ENCODE measurements at regions not wholly inside any gene's neighbourhood (a gene's known extent, or its start where the extent isn't known, plus 50 kb on each side); places are given as distances from the start of the nearest gene placed in this dataset.
"Not testable (repeated sequence)": the region's sequence is repeated elsewhere in the genome, so short reads cannot be mapped to it uniquely, and the experiment has no call there.

DNA sequence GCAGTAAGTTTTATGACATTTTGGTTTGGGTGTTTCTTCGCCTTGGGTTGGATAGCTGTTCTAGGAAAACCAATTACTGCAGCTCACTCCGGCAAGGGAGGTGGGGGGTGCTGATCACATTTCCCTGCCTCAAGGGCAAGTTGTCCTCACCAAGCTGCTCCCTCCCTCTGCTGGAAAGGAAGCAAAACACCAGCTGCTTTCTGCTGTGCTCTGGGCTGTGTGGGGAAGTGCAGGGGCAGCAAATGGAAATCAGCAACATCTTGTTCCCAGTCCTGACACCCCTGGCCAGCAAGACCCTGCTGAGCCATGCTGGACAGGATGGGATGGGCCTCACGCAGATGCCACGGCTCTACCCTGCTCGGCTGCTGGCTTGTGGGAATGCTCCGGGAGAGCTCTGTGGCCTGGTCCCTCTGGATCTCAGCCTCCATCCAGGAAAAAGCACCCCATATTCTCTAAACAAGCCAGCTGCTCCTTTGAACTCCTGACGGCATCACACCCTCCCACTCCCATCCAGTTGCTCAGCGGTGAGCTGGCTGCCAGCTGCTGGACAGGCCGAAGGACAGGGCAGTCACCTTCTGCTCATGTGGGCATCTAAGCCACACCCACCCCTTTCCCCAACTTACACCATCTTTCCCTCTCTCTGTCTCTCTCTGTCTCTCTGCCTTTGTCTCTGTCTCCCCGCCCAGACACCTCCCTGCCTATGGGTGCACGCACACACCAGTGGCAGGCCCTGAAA is 52.4 kb upstream of the EIF5 start:
- peak; percentile 51 to 66 (median 55) for ATAC-seq
- Histone ChIP-seq H3K27me3 (no peaks in the 10 kb centered on the region), H3K36me3 (no peaks in the 10 kb centered on the region), H3K9me3 (no peaks in the 10 kb centered on the region), H3K4me1 (peaks cover 0 to 10% (median 3%) of the 10 kb centered on the region in 4 donors), H3K27ac (peak overlapping the region; percentile 1 to 62 (median 57)), H3K4me3 (no peak overlapping the region)
- WGBS (ENCODE audit: insufficient coverage, low coverage, low lambda C conversion rate, missing lambda C conversion rate): 49% methylated on average over 6 of the region's 11 CpGs
- intact Hi-C loops (cut with DNase I): loop anchor here in 1 of 2 donors (10.0 kb wide), 2 partner anchors 77 to 177 kb away; no protein-coding TSS in a partner anchor
- peak; percentile 58 to 84 (median 80) for DNase-seq
- TF ChIP-seq POLR2A (IDR thresholded peaks at IDR 0.05): no peak
- TF ChIP-seq, protein P1, sequence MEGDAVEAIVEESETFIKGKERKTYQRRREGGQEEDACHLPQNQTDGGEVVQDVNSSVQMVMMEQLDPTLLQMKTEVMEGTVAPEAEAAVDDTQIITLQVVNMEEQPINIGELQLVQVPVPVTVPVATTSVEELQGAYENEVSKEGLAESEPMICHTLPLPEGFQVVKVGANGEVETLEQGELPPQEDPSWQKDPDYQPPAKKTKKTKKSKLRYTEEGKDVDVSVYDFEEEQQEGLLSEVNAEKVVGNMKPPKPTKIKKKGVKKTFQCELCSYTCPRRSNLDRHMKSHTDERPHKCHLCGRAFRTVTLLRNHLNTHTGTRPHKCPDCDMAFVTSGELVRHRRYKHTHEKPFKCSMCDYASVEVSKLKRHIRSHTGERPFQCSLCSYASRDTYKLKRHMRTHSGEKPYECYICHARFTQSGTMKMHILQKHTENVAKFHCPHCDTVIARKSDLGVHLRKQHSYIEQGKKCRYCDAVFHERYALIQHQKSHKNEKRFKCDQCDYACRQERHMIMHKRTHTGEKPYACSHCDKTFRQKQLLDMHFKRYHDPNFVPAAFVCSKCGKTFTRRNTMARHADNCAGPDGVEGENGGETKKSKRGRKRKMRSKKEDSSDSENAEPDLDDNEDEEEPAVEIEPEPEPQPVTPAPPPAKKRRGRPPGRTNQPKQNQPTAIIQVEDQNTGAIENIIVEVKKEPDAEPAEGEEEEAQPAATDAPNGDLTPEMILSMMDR (IDR thresholded peaks at IDR 0.05): peak; percentile 29 to 46 (median 42)

- H3K27me3 ChIP-seq, H3K9me3 ChIP-seq, H3K4me3 ChIP-seq, H3K4me1 ChIP-seq, ATAC-seq, DNase-seq, H3K27ac ChIP-seq, H3K36me3 ChIP-seq: not testable (repeated sequence)
- intact Hi-C loops (cut with DNase I): loop anchor here in 1 of 2 donors (10.0 kb wide), 2 partner anchors 78 to 178 kb away; no protein-coding TSS in a partner anchor
- 90% methylated on average over 5 of the region's 17 CpGs for WGBS (ENCODE audit: insufficient coverage, low coverage, low lambda C conversion rate, missing lambda C conversion rate)
These were observed 51.7 kb upstream of the EIF5 start for GRCh38 chr14:103282309-103282708.

GRCh38 chr14:103282932-103283331 is 51.1 kb upstream of the EIF5 start:
- ATAC-seq (no peak), DNase-seq (no peak)
- TF ChIP-seq, protein P1 (IDR thresholded peaks at IDR 0.05): no peak
- TF ChIP-seq POLR2A (IDR thresholded peaks at IDR 0.05): no peak
- 82% methylated on average over 5 of the region's 5 CpGs for WGBS (ENCODE audit: insufficient coverage, low coverage, low lambda C conversion rate, missing lambda C conversion rate)
- Histone ChIP-seq H3K4me1 (peaks cover 0 to 10% (median 3%) of the 10 kb centered on the region in 4 donors), H3K36me3 (no peaks in the 10 kb centered on the region), H3K27ac (no peak overlapping the region), H3K4me3 (no peak overlapping the region), H3K9me3 (no peaks in the 10 kb centered on the region), H3K27me3 (no peaks in the 10 kb centered on the region)
- intact Hi-C loops (cut with DNase I): loop anchor here in 1 of 2 donors (10.0 kb wide), 2 partner anchors 78 to 178 kb away; no protein-coding TSS in a partner anchor

- ATAC-seq (no peak), DNase-seq (peak in 1 of 3 donors; percentile 31)
- Histone ChIP-seq H3K4me1 (peaks cover 0 to 10% (median 3%) of the 10 kb centered on the region in 4 donors), H3K27me3 (no peaks in the 10 kb centered on the region), H3K36me3 (no peaks in the 10 kb centered on the region), H3K9me3 (no peaks in the 10 kb centered on the region), H3K27ac (peak overlapping the region in 2 of 3 donors; percentile 82 to 86), H3K4me3 (no peak overlapping the region)
- TF ChIP-seq, protein P1 (IDR thresholded peaks at IDR 0.05): no peak
- no peak for TF ChIP-seq POLR2A (IDR thresholded peaks at IDR 0.05)
- WGBS (ENCODE audit: insufficient coverage, low coverage, low lambda C conversion rate, missing lambda C conversion rate): 85% methylated on average over 6 of the region's 12 CpGs
- intact Hi-C loops (cut with DNase I): loop anchor here in 1 of 2 donors (10.0 kb wide), 2 partner anchors 79 to 179 kb away; no protein-coding TSS in a partner anchor
These were observed 50.1 kb upstream of the EIF5 start for GRCh38 chr14:103283916-103284315.

Small RNA genes in the stretch of these regions (small RNA-seq; reads per million reads assigned to genes)
- 0 reads per million in 2 experiments for gene AL161669.2

Measured in right lobe of liver (tissue), 6 donors.